ENCODE measurements at regions not wholly inside any gene's neighbourhood (a gene's known extent, or its start where the extent isn't known, plus 50 kb on each side); places are given as distances from the start of the nearest gene placed in this dataset.

GRCh38 chr6:80528115-80528514 is 421.6 kb downstream of the BCKDHB start:
- TF ChIP-seq, protein P1, sequence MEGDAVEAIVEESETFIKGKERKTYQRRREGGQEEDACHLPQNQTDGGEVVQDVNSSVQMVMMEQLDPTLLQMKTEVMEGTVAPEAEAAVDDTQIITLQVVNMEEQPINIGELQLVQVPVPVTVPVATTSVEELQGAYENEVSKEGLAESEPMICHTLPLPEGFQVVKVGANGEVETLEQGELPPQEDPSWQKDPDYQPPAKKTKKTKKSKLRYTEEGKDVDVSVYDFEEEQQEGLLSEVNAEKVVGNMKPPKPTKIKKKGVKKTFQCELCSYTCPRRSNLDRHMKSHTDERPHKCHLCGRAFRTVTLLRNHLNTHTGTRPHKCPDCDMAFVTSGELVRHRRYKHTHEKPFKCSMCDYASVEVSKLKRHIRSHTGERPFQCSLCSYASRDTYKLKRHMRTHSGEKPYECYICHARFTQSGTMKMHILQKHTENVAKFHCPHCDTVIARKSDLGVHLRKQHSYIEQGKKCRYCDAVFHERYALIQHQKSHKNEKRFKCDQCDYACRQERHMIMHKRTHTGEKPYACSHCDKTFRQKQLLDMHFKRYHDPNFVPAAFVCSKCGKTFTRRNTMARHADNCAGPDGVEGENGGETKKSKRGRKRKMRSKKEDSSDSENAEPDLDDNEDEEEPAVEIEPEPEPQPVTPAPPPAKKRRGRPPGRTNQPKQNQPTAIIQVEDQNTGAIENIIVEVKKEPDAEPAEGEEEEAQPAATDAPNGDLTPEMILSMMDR (conservative IDR thresholded peaks at IDR 0.05; ENCODE audit: low read depth, low read length), result no peak
- TF ChIP-seq EZH2 (IDR thresholded peaks at IDR 0.05; ENCODE audit: borderline replicate concordance, low read depth, low read length, poor library complexity, severe bottlenecking), result no peak
